ENCODE measurements at regions not wholly inside any gene's neighbourhood (a gene's known extent, or its start where the extent isn't known, plus 50 kb on each side); places are given as distances from the start of the nearest gene placed in this dataset.

GRCh38 chr2:121075641-121076497, 209.1 kb downstream of the TFCP2L1 start:
- no peak for TF ChIP-seq CTCF (IDR thresholded peaks at IDR 0.05)
- Mint-ChIP-seq H3K4me3 (ENCODE audit: unreplicated experiment) (no peak overlapping the region), H3K27me3 (ENCODE audit: low read depth) (no peaks in the 10 kb centered on the region), H3K9me3 (ENCODE audit: low read depth) (no peaks in the 10 kb centered on the region), H3K36me3 (ENCODE audit: low read depth) (no peaks in the 10 kb centered on the region), H3K4me1 (ENCODE audit: low read depth) (peaks cover 20% of the 10 kb centered on the region), H3K27ac (ENCODE audit: unreplicated experiment) (no peak overlapping the region)
- no peak for DNase-seq (ENCODE audit: low spot score)

GRCh38 chr2:121076498-121076820, 208.5 kb downstream of the TFCP2L1 start:
- peaks cover 6% of the 10 kb centered on the region for H3K27me3 Mint-ChIP-seq (ENCODE audit: low read depth)
- H3K4me1 Mint-ChIP-seq (ENCODE audit: low read depth) = peaks cover 19% of the 10 kb centered on the region
- H3K9me3 Mint-ChIP-seq (ENCODE audit: low read depth) = no peaks in the 10 kb centered on the region
- no peaks in the 10 kb centered on the region for H3K36me3 Mint-ChIP-seq (ENCODE audit: low read depth)
- DNase-seq (ENCODE audit: low spot score) = no peak
- no peak for TF ChIP-seq CTCF (IDR thresholded peaks at IDR 0.05)
- no peak overlapping the region for H3K27ac Mint-ChIP-seq (ENCODE audit: unreplicated experiment)
- no peak overlapping the region for H3K4me3 Mint-ChIP-seq (ENCODE audit: unreplicated experiment)

- TF ChIP-seq CTCF (IDR thresholded peaks at IDR 0.05) = peak; percentile 88
- Mint-ChIP-seq H3K27ac (ENCODE audit: unreplicated experiment) (no peak overlapping the region), H3K4me3 (ENCODE audit: unreplicated experiment) (no peak overlapping the region), H3K36me3 (ENCODE audit: low read depth) (no peaks in the 10 kb centered on the region), H3K9me3 (ENCODE audit: low read depth) (no peaks in the 10 kb centered on the region), H3K4me1 (ENCODE audit: low read depth) (peaks cover 17% of the 10 kb centered on the region), H3K27me3 (ENCODE audit: low read depth) (peaks cover 7% of the 10 kb centered on the region)
- DNase-seq (ENCODE audit: low spot score) = no peak
Observed at GRCh38 chr2:121076885-121077549, 208.0 kb downstream of the TFCP2L1 start.

- no peaks in the 10 kb centered on the region for H3K9me3 Mint-ChIP-seq (ENCODE audit: low read depth)
- no peak for TF ChIP-seq CTCF (IDR thresholded peaks at IDR 0.05)
- no peak overlapping the region for H3K27ac Mint-ChIP-seq (ENCODE audit: unreplicated experiment)
- H3K27me3 Mint-ChIP-seq (ENCODE audit: low read depth) = peaks cover 13% of the 10 kb centered on the region
- no peak overlapping the region for H3K4me3 Mint-ChIP-seq (ENCODE audit: unreplicated experiment)
- DNase-seq (ENCODE audit: low spot score) = no peak
- H3K4me1 Mint-ChIP-seq (ENCODE audit: low read depth) = peaks cover 17% of the 10 kb centered on the region
- H3K36me3 Mint-ChIP-seq (ENCODE audit: low read depth) = no peaks in the 10 kb centered on the region
Observed at GRCh38 chr2:121078899-121079298, 206.1 kb downstream of the TFCP2L1 start.

GRCh38 chr2:121080013-121080772, 204.8 kb downstream of the TFCP2L1 start:
- DNase-seq (ENCODE audit: low spot score) = no peak
- no peaks in the 10 kb centered on the region for H3K9me3 Mint-ChIP-seq (ENCODE audit: low read depth)
- H3K27me3 Mint-ChIP-seq (ENCODE audit: low read depth) = peaks cover 19% of the 10 kb centered on the region
- TF ChIP-seq CTCF (IDR thresholded peaks at IDR 0.05) = peak; percentile 91
- H3K4me1 Mint-ChIP-seq (ENCODE audit: low read depth) = peaks cover 10% of the 10 kb centered on the region
- H3K27ac Mint-ChIP-seq (ENCODE audit: unreplicated experiment) = no peak overlapping the region
- H3K4me3 Mint-ChIP-seq (ENCODE audit: unreplicated experiment) = no peak overlapping the region
- H3K36me3 Mint-ChIP-seq (ENCODE audit: low read depth) = no peaks in the 10 kb centered on the region
